ENCODE measurements at regions not wholly inside any gene's neighbourhood (a gene's known extent, or its start where the extent isn't known, plus 50 kb on each side); places are given as distances from the start of the nearest gene placed in this dataset.

DNA sequence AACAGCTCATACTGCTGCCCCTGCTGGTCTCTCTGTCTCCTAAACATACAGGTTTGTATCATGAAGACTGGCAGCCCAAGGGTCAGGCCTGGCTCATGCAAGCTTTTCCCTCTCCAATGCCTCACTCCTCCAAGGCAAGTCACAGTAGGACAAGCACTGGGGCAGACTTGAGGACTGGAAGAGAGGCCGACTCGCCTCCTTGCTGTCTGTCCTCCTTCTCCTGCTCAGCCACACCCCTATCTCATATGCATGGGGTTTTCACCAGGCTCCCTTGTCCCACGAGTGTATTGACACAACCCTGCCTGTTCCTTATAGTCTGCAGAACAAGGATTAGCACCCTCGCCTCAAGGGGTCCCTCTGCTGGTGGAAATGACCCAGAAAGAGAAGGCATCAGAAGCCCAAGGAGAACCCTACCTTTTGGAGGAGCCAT is 223.7 kb downstream of the SOX11 start:
- DNase-seq (ENCODE audit: low spot score): no peak

DNA sequence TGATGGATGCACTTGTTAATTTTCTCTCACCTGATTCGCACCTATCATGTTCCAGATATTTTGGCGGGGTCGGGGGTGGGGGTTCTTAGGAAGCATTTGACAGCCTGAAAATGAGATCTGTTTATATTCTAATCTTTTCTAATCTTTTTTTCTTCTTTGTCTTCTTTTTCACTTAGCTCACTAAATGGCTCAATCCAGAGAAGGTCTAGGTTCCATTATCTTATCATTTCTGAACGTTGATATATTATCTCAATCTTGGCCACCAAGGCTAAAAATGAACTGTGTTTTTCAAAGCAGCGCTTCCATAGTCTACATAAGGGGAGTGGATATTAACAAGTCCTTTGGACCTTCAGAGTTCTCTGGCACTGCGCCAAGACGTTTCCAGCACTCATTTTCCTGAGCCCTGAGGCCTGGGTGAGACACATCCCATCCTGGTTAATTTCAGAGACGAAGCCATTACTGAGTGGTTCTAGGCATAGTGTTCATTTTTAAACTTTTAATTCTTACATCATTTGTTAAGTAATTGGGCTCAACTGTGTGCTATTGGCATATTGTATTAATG is 229.0 kb downstream of the SOX11 start:
- DNase-seq (ENCODE audit: low spot score): no peak

- no peak for DNase-seq (ENCODE audit: low spot score)
These were observed 232.1 kb downstream of the SOX11 start for GRCh38 chr2:5923957-5924945.

DNA sequence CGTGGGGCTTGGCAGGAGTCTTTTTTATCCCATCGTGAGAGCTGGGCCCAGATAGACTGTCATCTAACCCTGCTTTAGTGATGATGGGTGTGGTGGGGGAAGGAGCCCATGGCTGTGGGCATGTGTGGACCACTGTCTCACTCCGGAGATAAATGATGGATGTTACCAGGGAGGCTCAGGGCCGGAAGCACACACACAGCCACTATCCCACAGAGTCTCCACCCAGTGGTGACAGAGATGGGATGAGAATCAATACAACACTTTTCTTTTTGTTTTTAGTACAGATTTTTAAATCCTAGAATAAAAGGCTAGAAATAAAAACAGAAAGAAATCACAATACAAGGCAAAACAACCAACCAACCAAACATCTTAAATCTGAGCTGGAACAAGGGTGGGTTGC is 233.4 kb downstream of the SOX11 start:
- peak; percentile 45 for DNase-seq (ENCODE audit: low spot score)

GRCh38 chr2:5926871-5927512 is 234.8 kb downstream of the SOX11 start:
- peak; percentile 79 for DNase-seq (ENCODE audit: low spot score)

DNA sequence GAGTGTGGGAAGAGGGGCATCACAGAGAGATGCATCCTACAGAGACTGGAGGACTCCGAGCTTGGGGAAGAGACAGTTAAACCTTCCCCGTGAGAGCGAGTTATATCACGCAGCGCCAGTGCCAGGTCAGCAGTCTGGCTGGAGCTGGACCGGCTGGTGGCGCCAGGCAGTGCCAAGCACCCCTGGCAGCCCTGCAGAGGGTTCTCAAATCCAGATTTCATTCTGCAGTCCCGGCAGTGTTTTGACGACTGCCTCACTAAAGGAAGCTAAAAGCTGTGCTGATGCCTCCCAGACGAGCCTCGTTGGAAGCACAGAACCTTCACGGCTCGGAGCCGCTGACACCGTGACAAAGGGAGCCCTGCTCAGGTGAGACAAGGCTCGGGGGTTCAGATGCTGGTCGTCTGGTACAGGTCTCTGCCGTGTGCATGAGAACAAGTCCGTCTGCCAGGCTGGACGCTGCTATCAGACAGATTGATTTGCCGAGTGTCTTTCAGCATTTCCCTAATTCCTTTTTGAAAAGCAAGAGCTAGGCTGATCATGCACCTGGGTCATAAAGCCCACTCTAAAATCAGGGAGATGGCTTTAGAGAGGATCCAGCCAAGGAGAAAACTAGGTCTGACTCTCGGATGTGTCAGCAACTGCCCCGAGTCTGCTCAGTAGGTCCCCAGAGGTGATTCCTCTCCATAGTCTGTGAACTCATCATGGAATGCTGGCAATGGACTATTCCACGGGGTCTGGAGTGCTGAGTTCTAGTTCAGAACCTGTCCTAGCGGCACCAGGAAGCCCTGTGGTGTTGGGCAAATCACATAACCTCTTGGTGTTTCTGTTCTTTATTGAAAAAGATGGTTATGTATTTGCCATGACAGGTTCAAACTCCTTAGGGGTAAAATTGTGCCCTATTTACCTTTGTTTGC is 240.6 kb downstream of the SOX11 start:
- DNase-seq (ENCODE audit: low spot score): peak; percentile 92

GRCh38 chr2:5933669-5934068 is 241.5 kb downstream of the SOX11 start:
- peak; percentile 69 for DNase-seq (ENCODE audit: low spot score)

DNA sequence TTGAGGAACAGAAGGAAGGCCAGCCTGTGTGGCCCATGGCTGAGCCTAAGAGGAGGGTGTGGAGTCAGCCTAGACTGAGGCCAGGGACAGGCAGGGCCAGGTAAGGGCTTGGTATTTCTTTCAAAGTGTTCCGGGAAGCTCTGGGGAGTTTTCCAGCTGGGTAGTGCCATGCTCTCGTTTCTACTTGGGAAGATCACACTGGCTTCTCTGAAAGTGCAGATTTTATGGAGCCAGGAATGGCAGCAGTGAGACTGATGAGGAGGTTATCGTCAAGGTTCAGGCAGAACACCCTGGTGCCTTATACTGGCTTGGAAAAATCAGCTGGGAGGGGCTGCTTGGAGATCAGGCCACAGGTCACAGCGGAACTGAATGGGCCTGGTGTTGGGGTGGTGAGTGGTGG is 245.1 kb downstream of the SOX11 start:
- DNase-seq (ENCODE audit: low spot score): no peak

- DNase-seq (ENCODE audit: low spot score): no peak
These were observed 245.8 kb downstream of the SOX11 start for GRCh38 chr2:5937851-5938565.

DNA sequence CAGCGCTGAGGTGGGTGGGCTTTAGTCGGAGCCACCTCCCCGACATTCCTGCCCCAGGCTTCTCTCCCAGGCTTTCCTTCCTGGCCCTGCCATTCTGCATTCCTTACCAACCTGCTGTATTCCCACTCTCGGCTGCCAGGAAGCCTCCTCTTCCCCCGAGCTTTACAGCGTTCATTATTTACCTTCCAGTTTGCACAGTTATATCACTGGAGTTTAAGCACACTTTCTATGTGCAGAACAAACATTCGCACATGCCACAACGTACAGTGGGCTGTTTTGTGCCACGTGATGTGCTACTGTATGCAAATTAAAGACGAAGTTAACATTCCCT is 246.3 kb downstream of the SOX11 start:
- no peak for DNase-seq (ENCODE audit: low spot score)

DNA sequence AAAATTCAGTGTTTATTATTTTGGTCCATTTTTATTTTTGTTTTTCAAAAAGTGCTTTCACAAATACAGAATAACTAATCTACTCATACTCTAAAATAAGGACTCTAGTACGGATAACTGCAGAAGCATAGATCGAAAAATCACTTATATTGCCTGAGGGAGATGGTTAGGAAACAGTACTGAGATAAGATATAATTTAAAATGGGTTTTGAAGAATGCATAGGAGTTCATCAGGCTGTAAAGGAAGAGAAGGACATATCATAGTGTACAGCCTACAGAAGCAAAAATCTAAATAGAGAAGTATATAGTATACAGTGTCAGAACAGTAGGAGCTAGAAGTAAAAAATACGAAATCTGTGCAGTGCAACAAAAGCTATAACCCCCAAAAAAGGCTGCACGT is 247.4 kb downstream of the SOX11 start:
- DNase-seq (ENCODE audit: low spot score): no peak

- no peak for DNase-seq (ENCODE audit: low spot score)
These were observed 248.7 kb downstream of the SOX11 start for GRCh38 chr2:5940596-5941535.

DNA sequence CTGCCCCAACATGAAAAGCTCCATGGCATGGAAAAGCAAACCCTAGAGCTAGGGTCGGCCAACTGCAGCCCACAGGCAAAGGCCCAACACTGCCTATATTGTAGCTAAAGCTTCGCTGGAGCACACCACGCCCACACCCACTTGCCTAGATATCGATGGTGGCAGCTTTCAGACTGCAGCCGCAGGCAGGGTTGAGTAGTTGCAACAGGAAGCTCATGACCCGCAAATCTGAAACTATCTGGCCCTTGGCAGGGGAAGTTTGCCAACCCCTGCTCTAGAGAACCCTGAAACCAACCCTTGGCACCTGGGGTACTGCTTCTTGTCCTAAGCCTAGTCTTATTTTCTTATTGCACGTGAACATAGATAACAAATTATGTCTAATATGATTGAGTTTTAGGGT is 250.0 kb downstream of the SOX11 start:
- no peak for DNase-seq (ENCODE audit: low spot score)

DNA sequence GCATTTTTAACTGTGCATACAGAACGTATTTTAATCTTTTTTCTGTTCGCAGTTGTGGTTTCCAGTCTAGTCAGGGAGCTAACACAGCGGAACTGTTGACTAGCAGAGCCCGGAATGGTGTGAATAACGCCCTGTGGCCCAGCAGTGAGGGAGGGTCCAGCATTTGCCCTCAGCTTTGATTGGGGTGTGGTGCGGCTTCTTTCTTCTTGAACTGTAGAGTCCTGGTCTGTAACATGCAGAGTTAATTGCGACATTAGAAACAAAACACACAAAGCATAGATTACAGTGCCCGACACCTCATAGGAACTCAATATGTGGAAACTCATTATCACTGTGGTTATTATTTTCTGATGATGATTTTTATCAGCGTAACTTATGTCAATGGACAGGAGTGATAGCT is 253.6 kb downstream of the SOX11 start:
- DNase-seq (ENCODE audit: low spot score): no peak

GRCh38 chr2:5946225-5947115 is 254.3 kb downstream of the SOX11 start:
- DNase-seq (ENCODE audit: low spot score): no peak

DNA sequence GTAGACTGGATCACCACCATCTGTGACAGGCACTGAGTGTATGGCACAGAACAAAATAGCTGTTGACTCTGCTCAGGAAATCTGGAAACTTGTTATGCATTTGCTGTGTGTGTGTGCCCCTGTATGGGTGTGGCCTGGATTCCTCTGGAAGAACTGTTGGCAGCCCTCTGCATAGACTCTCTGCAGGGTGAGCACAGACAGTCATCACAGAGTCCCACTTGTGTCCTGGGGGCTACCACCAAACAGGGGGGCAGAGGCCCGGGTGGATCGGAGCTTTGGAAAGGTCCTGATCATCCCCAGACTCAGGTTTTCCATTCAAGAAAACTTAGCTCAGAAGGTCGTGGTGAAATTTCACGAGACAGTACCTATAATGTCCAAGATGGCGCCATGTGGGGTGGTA is 258.6 kb downstream of the SOX11 start:
- no peak for DNase-seq (ENCODE audit: low spot score)

- no peak for DNase-seq (ENCODE audit: low spot score)
These were observed 259.3 kb downstream of the SOX11 start for GRCh38 chr2:5951471-5951870.

DNA sequence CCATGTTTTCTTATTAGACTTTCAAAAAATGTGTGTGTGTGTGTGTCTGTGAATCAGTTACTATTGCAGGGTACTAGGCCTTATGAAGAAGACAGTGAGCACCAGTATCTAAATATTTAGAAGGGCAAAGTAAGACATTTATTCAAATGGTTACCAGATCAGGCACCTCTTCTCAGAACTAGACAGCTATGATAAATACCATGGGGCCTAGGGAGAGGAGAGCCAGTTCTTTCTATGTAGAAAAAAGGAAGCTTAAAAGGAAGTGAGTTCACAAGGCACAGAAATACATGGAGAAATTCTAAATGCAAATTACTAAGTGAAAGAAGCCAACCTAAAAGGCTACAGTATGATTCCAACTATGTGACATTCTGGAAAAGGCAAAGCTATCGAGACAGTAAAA is 261.3 kb downstream of the SOX11 start:
- DNase-seq (ENCODE audit: low spot score): no peak

DNA sequence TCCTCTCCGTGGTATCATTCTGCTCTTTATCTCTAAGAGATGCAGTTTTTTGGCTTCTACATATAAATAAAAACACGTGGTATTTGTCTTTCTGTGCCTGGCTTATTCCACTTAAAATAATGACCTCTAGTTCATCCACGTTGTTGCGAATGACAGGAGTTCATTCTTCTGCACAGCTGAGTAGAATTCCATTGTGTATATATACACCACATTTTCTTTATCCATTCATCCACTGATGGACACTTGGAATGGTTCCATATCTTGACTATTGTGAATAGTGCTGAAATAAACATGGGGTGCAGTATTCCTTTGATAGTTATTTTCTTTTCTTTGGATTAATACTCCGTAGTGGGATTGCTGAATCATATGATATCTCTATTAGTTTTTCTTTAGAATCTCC is 262.3 kb downstream of the SOX11 start:
- peak; percentile 86 for DNase-seq (ENCODE audit: low spot score)
